SK-N-MC (cell line): ENCODE measurements at regions not wholly inside any gene's neighbourhood (a gene's known extent, or its start where the extent isn't known, plus 50 kb on each side); places are given as distances from the start of the nearest gene placed in this dataset.
"Not testable (repeated sequence)": the region's sequence is repeated elsewhere in the genome, so short reads cannot be mapped to it uniquely, and the experiment has no call there.

Experiments used
- DNase-seq: peaks from one replicate; pipeline ENCODE4 v3.0.0-alpha.2; 2011; ENCODE audit warnings: low read depth, low spot score
- H3K27ac ChIP-seq: fragments of 200-600 bp; sonication (generic); 2 replicates; pipeline ENCODE4 v1.5.1; 2016; ENCODE audit warnings: mixed run types
- H3K36me3 ChIP-seq: fragments of 200-600 bp; sonication (generic); 2 replicates; pipeline ENCODE4 v1.6.1; 2017; ENCODE audit warnings: antibody characterized with exemption, low read length, mixed read lengths; ENCODE audit not compliant: insufficient read depth
- H3K4me3 ChIP-seq: fragments of 200-600 bp; sonication (generic); 2 replicates; pipeline ENCODE4 v1.5.1; 2016
- H3K9ac ChIP-seq: fragments of 200-600 bp; sonication (generic); 2 replicates; pipeline ENCODE4 v1.8.0; 2017; ENCODE audit warnings: mixed run types, mixed read lengths; ENCODE audit not compliant: insufficient read length
- H3K9me3 ChIP-seq: fragments of 200-600 bp; sonication (generic); 2 replicates; pipeline ENCODE4 v1.6.1; 2017; ENCODE audit warnings: low read depth, mild to moderate bottlenecking, antibody characterized with exemption, low read length, moderate library complexity, mixed read lengths
- EZH2 ChIP-seq: fragments of 200-600 bp; sonication (generic); IDR thresholded peaks from one replicate; pipeline ENCODE4 v1.6.1; 2017; ENCODE audit warnings: antibody characterized with exemption
- FOXP2 ChIP-seq: optimal IDR thresholded peaks from 2 replicates; pipeline ENCODE3; 2011; ENCODE audit warnings: mild to moderate bottlenecking, moderate library complexity; ENCODE audit not compliant: insufficient read depth; ENCODE audit errors: extremely low read length, control extremely low read depth
- POLR2AphosphoS5 ChIP-seq: IDR thresholded peaks from 2 replicates; pipeline ENCODE4 v1.6.1; 2012; ENCODE audit warnings: mild to moderate bottlenecking, low read depth, low read length, borderline replicate concordance

- H3K9ac ChIP-seq = no peak overlapping the region
- DNase-seq = no peak
Measured at GRCh38 chr12:46522071-46522470, 149.5 kb upstream of the SLC38A2 start.

GRCh38 chr12:46521145-46521544 is 148.6 kb upstream of the SLC38A2 start:
- Histone ChIP-seq H3K36me3 (no peaks in the 10 kb centered on the region), H3K9me3 (no peaks in the 10 kb centered on the region), H3K4me3 (no peak overlapping the region), H3K9ac (no peak overlapping the region), H3K27ac (no peak overlapping the region)
- no peak for DNase-seq
- TF ChIP-seq EZH2 = no peak
- TF ChIP-seq FOXP2 = no peak
- TF ChIP-seq POLR2AphosphoS5 = no peak

More at GRCh38 chr12:46522071-46522470, 149.5 kb upstream of the SLC38A2 start:
- Histone ChIP-seq H3K4me3 (peak overlapping the region; percentile 28; the same call in 1 of the 2 replicates), H3K27ac (peak overlapping the region; percentile 79), H3K36me3 (no peaks in the 10 kb centered on the region), H3K9me3 (no peaks in the 10 kb centered on the region)
- TF ChIP-seq FOXP2 (no peak), POLR2AphosphoS5 (no peak), EZH2 (no peak)

GRCh38 chr12:46519407-46519806 is 146.8 kb upstream of the SLC38A2 start:
- Histone ChIP-seq H3K36me3 (no peaks in the 10 kb centered on the region), H3K9me3 (no peaks in the 10 kb centered on the region), H3K4me3 (no peak overlapping the region), H3K9ac (no peak overlapping the region), H3K27ac (no peak overlapping the region)
- TF ChIP-seq EZH2 (no peak), FOXP2 (no peak), POLR2AphosphoS5 (no peak)
- no peak for DNase-seq

GRCh38 chr12:46518729-46519128 is 146.2 kb upstream of the SLC38A2 start:
- no peak for DNase-seq
- Histone ChIP-seq H3K27ac (no peak overlapping the region), H3K4me3 (no peak overlapping the region), H3K9me3 (no peaks in the 10 kb centered on the region), H3K36me3 (no peaks in the 10 kb centered on the region), H3K9ac (no peak overlapping the region)
- TF ChIP-seq FOXP2 (no peak), EZH2 (no peak), POLR2AphosphoS5 (no peak)

GRCh38 chr12:46518169-46518568 is 145.6 kb upstream of the SLC38A2 start:
- H3K27ac ChIP-seq = no peak overlapping the region
- no peak overlapping the region for H3K9ac ChIP-seq
- no peak for TF ChIP-seq POLR2AphosphoS5
- TF ChIP-seq FOXP2 = no peak
- no peak for TF ChIP-seq EZH2

GRCh38 chr12:46517579-46517962 is 145.0 kb upstream of the SLC38A2 start:
- H3K27ac ChIP-seq = no peak overlapping the region
- H3K9ac ChIP-seq = no peak overlapping the region
- TF ChIP-seq FOXP2 (no peak), POLR2AphosphoS5 (no peak), EZH2 (no peak)
- H3K36me3 ChIP-seq = no peaks in the 10 kb centered on the region
- no peaks in the 10 kb centered on the region for H3K9me3 ChIP-seq
- no peak for DNase-seq
- H3K4me3 ChIP-seq = no peak overlapping the region

More at GRCh38 chr12:46518169-46518568, 145.6 kb upstream of the SLC38A2 start:
- DNase-seq = no peak
- Histone ChIP-seq H3K36me3 (no peaks in the 10 kb centered on the region), H3K4me3 (no peak overlapping the region), H3K9me3 (no peaks in the 10 kb centered on the region)

- Histone ChIP-seq H3K9ac (no peak overlapping the region), H3K4me3 (no peak overlapping the region), H3K27ac (no peak overlapping the region), H3K36me3 (no peaks in the 10 kb centered on the region), H3K9me3 (no peaks in the 10 kb centered on the region)
- no peak for TF ChIP-seq POLR2AphosphoS5
- TF ChIP-seq EZH2 = no peak
- TF ChIP-seq FOXP2 = no peak
- DNase-seq = no peak
Measured at GRCh38 chr12:46516933-46517578, 144.5 kb upstream of the SLC38A2 start.

GRCh38 chr12:46516238-46516932 is 143.8 kb upstream of the SLC38A2 start:
- H3K9ac ChIP-seq = no peak overlapping the region
- DNase-seq = no peak
- H3K4me3 ChIP-seq = no peak overlapping the region
- H3K9me3 ChIP-seq = no peaks in the 10 kb centered on the region
- no peaks in the 10 kb centered on the region for H3K36me3 ChIP-seq
- no peak for TF ChIP-seq POLR2AphosphoS5
- no peak for TF ChIP-seq EZH2
- TF ChIP-seq FOXP2 = no peak
- H3K27ac ChIP-seq = no peak overlapping the region

GRCh38 chr12:46515829-46516228 is 143.3 kb upstream of the SLC38A2 start:
- Histone ChIP-seq H3K36me3 (no peaks in the 10 kb centered on the region), H3K9me3 (no peaks in the 10 kb centered on the region), H3K9ac (no peak overlapping the region), H3K27ac (no peak overlapping the region), H3K4me3 (no peak overlapping the region)
- no peak for TF ChIP-seq FOXP2
- TF ChIP-seq POLR2AphosphoS5 = no peak
- TF ChIP-seq EZH2 = no peak
- DNase-seq = no peak

GRCh38 chr12:46514886-46515285 is 142.3 kb upstream of the SLC38A2 start:
- H3K4me3 ChIP-seq = no peak overlapping the region
- H3K36me3 ChIP-seq = no peaks in the 10 kb centered on the region
- no peaks in the 10 kb centered on the region for H3K9me3 ChIP-seq
- DNase-seq = no peak
- H3K9ac ChIP-seq = no peak overlapping the region
- TF ChIP-seq POLR2AphosphoS5 (no peak), EZH2 (no peak), FOXP2 (no peak)
- no peak overlapping the region for H3K27ac ChIP-seq

- not testable (repeated sequence) for H3K4me3 ChIP-seq, H3K36me3 ChIP-seq, H3K27ac ChIP-seq, DNase-seq, H3K9ac ChIP-seq, H3K9me3 ChIP-seq
Measured at GRCh38 chr12:46510257-46510656, 137.7 kb upstream of the SLC38A2 start.
